ENCODE measurements at regions not wholly inside any gene's neighbourhood (a gene's known extent, or its start where the extent isn't known, plus 50 kb on each side); places are given as distances from the start of the nearest gene placed in this dataset.

DNA sequence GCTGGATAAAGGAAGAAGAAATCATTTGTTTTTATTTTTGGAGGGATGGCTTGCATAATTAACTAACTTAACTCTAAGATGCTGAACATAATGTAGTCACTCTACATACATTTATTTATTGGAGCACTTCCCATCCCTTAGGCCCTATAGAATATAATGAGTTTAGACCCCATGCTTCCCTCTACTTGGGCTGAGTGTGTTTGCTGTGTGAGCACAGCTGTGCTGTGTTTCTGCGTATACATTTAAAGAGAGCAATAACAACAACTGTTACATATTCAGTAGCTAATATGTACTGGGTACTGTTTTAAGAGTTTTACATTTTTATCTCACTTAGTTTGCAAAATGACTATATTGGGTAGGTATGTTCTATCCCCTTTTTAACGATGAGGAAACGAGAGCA is 736.6 kb upstream of the NRSN1 start:
- Histone ChIP-seq H4K20me1 (ENCODE audit: insufficient read depth, low read length) (no peaks in the 10 kb centered on the region), H3K27me3 (ENCODE audit: insufficient read depth, low read length, poor library complexity) (no peaks in the 10 kb centered on the region), H3K27ac (ENCODE audit: low read length) (no peak overlapping the region), H3K36me3 (ENCODE audit: insufficient read depth, low read length) (no peaks in the 10 kb centered on the region), H3K4me2 (ENCODE audit: insufficient read depth, low read length) (no peak overlapping the region), H3K9ac (ENCODE audit: low read depth, low read length) (no peak overlapping the region), H3K4me1 (ENCODE audit: insufficient read depth, low read length) (no peaks in the 10 kb centered on the region), H3K4me3 (ENCODE audit: low read depth in 1 of 2, low read length in 2 of 2) (no peak overlapping the region), H3K9me3 (ENCODE audit: insufficient read depth, low read length, severe bottlenecking) (no peaks in the 10 kb centered on the region), H3K79me2 (ENCODE audit: insufficient read depth, low read length) (no peaks in the 10 kb centered on the region), H2AFZ (ENCODE audit: low read depth, low read length) (no peak overlapping the region)
- no peak for TF ChIP-seq EZH2 (IDR thresholded peaks at IDR 0.05; ENCODE audit: borderline replicate concordance, low read depth, low read length, severe bottlenecking)
- TF ChIP-seq, protein P1, sequence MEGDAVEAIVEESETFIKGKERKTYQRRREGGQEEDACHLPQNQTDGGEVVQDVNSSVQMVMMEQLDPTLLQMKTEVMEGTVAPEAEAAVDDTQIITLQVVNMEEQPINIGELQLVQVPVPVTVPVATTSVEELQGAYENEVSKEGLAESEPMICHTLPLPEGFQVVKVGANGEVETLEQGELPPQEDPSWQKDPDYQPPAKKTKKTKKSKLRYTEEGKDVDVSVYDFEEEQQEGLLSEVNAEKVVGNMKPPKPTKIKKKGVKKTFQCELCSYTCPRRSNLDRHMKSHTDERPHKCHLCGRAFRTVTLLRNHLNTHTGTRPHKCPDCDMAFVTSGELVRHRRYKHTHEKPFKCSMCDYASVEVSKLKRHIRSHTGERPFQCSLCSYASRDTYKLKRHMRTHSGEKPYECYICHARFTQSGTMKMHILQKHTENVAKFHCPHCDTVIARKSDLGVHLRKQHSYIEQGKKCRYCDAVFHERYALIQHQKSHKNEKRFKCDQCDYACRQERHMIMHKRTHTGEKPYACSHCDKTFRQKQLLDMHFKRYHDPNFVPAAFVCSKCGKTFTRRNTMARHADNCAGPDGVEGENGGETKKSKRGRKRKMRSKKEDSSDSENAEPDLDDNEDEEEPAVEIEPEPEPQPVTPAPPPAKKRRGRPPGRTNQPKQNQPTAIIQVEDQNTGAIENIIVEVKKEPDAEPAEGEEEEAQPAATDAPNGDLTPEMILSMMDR (IDR thresholded peaks at IDR 0.05; ENCODE audit: borderline replicate concordance, extremely low read depth, low read length, poor library complexity, severe bottlenecking), result no peak
- ATAC-seq (ENCODE audit: insufficient read depth, low read depth) (no peak), DNase-seq (no peak)

DNA sequence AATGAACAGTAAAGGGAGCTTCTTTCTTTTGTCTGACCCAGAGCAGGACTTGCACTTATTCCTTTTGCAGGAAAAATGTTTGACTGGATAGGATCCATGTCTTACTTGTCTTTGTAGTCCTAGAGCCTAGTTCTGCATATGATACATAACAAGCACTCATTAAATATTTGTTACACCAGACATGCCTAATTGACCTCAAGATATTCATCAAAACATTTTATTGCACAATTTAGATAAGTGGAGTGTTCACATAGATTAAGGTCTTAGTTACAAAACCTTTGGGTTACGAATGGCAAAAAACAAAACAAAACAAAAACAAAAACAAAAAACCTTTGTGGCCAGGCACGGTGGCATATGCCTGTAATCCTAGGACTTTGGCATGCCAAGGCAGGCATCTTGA is 735.8 kb upstream of the NRSN1 start:
- Histone ChIP-seq H3K27ac (ENCODE audit: low read length) (no peak overlapping the region), H4K20me1 (ENCODE audit: insufficient read depth, low read length) (no peaks in the 10 kb centered on the region), H3K27me3 (ENCODE audit: insufficient read depth, low read length, poor library complexity) (no peaks in the 10 kb centered on the region), H3K9ac (ENCODE audit: low read depth, low read length) (no peak overlapping the region), H3K36me3 (ENCODE audit: insufficient read depth, low read length) (no peaks in the 10 kb centered on the region), H3K4me1 (ENCODE audit: insufficient read depth, low read length) (no peaks in the 10 kb centered on the region), H3K79me2 (ENCODE audit: insufficient read depth, low read length) (no peaks in the 10 kb centered on the region), H3K4me2 (ENCODE audit: insufficient read depth, low read length) (no peak overlapping the region), H2AFZ (ENCODE audit: low read depth, low read length) (no peak overlapping the region), H3K9me3 (ENCODE audit: insufficient read depth, low read length, severe bottlenecking) (no peaks in the 10 kb centered on the region), H3K4me3 (ENCODE audit: low read depth in 1 of 2, low read length in 2 of 2) (no peak overlapping the region)
- DNase-seq (no peak), ATAC-seq (ENCODE audit: insufficient read depth, low read depth) (no peak)
- TF ChIP-seq EZH2 (IDR thresholded peaks at IDR 0.05; ENCODE audit: borderline replicate concordance, low read depth, low read length, severe bottlenecking), result no peak
- TF ChIP-seq, protein P1 (IDR thresholded peaks at IDR 0.05; ENCODE audit: borderline replicate concordance, extremely low read depth, low read length, poor library complexity, severe bottlenecking), result no peak

DNA sequence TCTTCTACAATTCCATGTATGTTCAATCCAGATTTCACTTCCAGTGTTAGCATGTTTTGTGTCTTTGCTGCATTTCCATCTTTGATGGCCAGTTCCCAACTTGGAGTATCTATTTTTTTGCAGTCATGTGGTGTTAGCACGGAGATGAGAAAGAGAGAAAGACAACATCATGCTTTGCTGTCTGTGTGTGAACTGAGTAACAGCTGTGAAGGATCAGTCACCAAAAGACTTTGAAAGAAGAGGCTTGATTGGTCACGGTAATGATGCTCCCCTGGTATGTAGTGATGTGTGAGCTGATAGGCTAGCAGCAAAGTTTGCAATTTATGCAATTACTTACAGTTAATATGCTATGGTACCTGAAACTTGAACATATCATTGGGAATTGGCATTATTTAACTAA is 731.3 kb upstream of the NRSN1 start:
- ATAC-seq (ENCODE audit: insufficient read depth, low read depth), result no peak
- H3K27me3 ChIP-seq (ENCODE audit: insufficient read depth, low read length, poor library complexity), result no peaks in the 10 kb centered on the region

More for the DNA sequence above, 731.3 kb upstream of the NRSN1 start:
- Histone ChIP-seq H3K4me3 (ENCODE audit: low read depth in 1 of 2, low read length in 2 of 2) (no peak overlapping the region), H3K9ac (ENCODE audit: low read depth, low read length) (no peak overlapping the region), H3K27ac (ENCODE audit: low read length) (no peak overlapping the region), H3K4me2 (ENCODE audit: insufficient read depth, low read length) (no peak overlapping the region), H3K4me1 (ENCODE audit: insufficient read depth, low read length) (no peaks in the 10 kb centered on the region), H2AFZ (ENCODE audit: low read depth, low read length) (no peak overlapping the region), H4K20me1 (ENCODE audit: insufficient read depth, low read length) (no peaks in the 10 kb centered on the region), H3K36me3 (ENCODE audit: insufficient read depth, low read length) (no peaks in the 10 kb centered on the region), H3K9me3 (ENCODE audit: insufficient read depth, low read length, severe bottlenecking) (no peaks in the 10 kb centered on the region), H3K79me2 (ENCODE audit: insufficient read depth, low read length) (no peaks in the 10 kb centered on the region)
- DNase-seq, result no peak
- TF ChIP-seq EZH2 (IDR thresholded peaks at IDR 0.05; ENCODE audit: borderline replicate concordance, low read depth, low read length, severe bottlenecking), result no peak
- TF ChIP-seq, protein P1 (IDR thresholded peaks at IDR 0.05; ENCODE audit: borderline replicate concordance, extremely low read depth, low read length, poor library complexity, severe bottlenecking), result no peak

Measured in DND-41 (cell line).